Pancreas (tissue), 10 donors: ENCODE measurements at regions not wholly inside any gene's neighbourhood (a gene's known extent, or its start where the extent isn't known, plus 50 kb on each side); places are given as distances from the start of the nearest gene placed in this dataset.

Experiments used
- ATAC-seq, 4 donors: fragments of 200-7000 bp; cut with Tn5 transposase; one replicate each; pipeline versions ENCODE4 v1.8.0 to v1.9.1; 2020; ENCODE audit warnings: mild to moderate bottlenecking in 4 of 4, moderate library complexity in 4 of 4
- DNase-seq, 6 donors: peaks; one replicate each; pipeline ENCODE4 v3.0.0-alpha.2; 2020
- FAIRE-seq: peaks from 2 replicates; lab custom pipeline; 2012; peaks lifted over from hg19 to GRCh38; lab: Jason Lieb, UNC
- H3K27ac ChIP-seq, 4 donors: fragments of 200-600 bp; sonication (generic); 1 replicate in 3 of 4; 2 replicates in 1 of 4; pipeline versions ENCODE4 v1.5.0 to v1.8.0; 2020
- H3K27me3 ChIP-seq, 4 donors: fragments of 200-600 bp; one replicate each; pipeline ENCODE4 v1.8.0; 2021
- H3K36me3 ChIP-seq, 3 donors: fragments of 200-600 bp; sonication (generic) in 1 of 3; one replicate each; pipeline versions ENCODE4 v1.5.0 to v1.8.0; 2020 to 2021
- H3K4me1 ChIP-seq, 3 donors: fragments of 200-600 bp; one replicate each; pipeline ENCODE4 v1.8.0; 2021
- H3K4me3 ChIP-seq, 4 donors: fragments of 200-600 bp; sonication (generic) in 2 of 4; one replicate each; pipeline versions ENCODE4 v1.5.0 to v1.8.0; 2020 to 2021
- H3K9me3 ChIP-seq, 4 donors: fragments of 200-600 bp; one replicate each; pipeline ENCODE4 v1.8.0; 2021
- WGBS, 2 donors: extraction: QIAGEN DNeasy Blood & Tissue Kit; methylation state at CpG; one replicate each; pipeline ENCODE4 v1.1.7; 2013; 5-methylcytosine and 5-hydroxymethylcytosine counted together
- intact Hi-C, 3 donors: fragments of 100-400 bp; cut with DNase I; formaldehyde crosslinking; loops; one replicate each; pipeline versions ENCODE4 v1.11.1 to v1.14.2; 2022
- TF ChIP-seq, protein P1 (sequence below), 4 donors: fragments of 200-600 bp; sonication (generic) in 3 of 4; IDR thresholded peaks; one replicate each; pipeline versions ENCODE4 v1.5.0 to v1.8.0; 2021; ENCODE audit warnings: antibody characterized with exemption in 4 of 4
- donor health status: healthy with polysubstance abuse.
- donor health status: DM: no; HTN: no; CAD: no; lungs with moderate emphysema.
- donor health status: DM: no; HTN: no; CAD: no.
- donor health status: control.
- donor health status: control.
- donor health status: Bipolar disorder and iron deficiency.
- donor health status: DM: yes; HTN: yes; CAD: no.
- donor health status: DM: no; HTN: no; CAD: no.
- donor health status: DM: no; HTN: no; CAD: no.
- donor health status: DM: yes; HTN: yes; CAD: no.

DNA sequence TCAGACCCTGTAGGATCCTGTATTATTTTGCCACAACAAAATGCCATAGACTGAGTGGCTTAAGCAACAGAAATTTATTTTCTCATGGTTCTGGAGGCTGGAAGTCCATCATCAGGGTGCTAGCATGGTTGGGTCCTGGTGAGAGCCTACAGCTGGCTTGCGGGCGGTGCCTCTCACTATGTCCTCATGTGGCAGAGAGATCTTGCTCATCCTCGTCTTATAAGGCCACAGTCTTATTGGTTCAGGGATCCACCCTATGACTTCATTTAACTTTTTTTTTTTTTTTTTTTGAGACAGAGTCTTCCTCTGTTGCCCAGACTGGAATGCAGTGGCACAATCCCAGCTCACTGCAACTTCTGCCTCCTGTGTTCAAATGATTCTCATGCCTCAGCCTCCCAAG lies 90.9 kb downstream of the LSM5 start:
- H3K27me3 ChIP-seq = no peaks in the 10 kb centered on the region
- H3K36me3 ChIP-seq = no peaks in the 10 kb centered on the region
- TF ChIP-seq, protein P1, sequence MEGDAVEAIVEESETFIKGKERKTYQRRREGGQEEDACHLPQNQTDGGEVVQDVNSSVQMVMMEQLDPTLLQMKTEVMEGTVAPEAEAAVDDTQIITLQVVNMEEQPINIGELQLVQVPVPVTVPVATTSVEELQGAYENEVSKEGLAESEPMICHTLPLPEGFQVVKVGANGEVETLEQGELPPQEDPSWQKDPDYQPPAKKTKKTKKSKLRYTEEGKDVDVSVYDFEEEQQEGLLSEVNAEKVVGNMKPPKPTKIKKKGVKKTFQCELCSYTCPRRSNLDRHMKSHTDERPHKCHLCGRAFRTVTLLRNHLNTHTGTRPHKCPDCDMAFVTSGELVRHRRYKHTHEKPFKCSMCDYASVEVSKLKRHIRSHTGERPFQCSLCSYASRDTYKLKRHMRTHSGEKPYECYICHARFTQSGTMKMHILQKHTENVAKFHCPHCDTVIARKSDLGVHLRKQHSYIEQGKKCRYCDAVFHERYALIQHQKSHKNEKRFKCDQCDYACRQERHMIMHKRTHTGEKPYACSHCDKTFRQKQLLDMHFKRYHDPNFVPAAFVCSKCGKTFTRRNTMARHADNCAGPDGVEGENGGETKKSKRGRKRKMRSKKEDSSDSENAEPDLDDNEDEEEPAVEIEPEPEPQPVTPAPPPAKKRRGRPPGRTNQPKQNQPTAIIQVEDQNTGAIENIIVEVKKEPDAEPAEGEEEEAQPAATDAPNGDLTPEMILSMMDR (IDR thresholded peaks at IDR 0.05) = no peak
- no peaks in the 10 kb centered on the region for H3K4me1 ChIP-seq
- WGBS, 2 donors = 67% methylated on average over 3 of the region's 3 CpGs
- intact Hi-C loops = no loop called here
- FAIRE-seq (no peak), ATAC-seq (no peak), DNase-seq (no peak)
- H3K9me3 ChIP-seq = no peaks in the 10 kb centered on the region
- H3K27ac ChIP-seq = no peak overlapping the region
- no peak overlapping the region for H3K4me3 ChIP-seq

DNA sequence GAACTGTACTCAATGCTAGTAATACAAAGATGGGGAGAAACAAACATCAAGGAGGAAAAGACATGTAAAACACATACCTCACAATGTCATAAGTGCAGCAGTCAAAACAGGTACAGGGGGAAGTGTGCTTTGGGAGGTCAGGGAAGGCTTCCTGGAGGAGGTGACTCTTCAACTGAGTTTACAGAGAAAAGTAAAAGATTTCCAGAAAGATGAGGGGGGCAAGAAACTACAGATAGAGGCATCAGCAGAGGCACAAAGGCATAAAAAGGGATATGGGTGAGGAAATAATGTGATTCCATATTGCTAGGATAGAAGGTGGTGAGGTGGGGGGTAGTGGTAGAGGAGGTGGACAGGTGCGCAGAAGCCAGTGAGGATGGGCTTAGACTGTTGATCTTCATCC lies 95.0 kb downstream of the LSM5 start:
- 74 to 96% methylated on average over 1 of the region's 1 CpG for WGBS, 2 donors
- no peaks in the 10 kb centered on the region for H3K27me3 ChIP-seq
- H3K4me3 ChIP-seq = no peak overlapping the region
- no peaks in the 10 kb centered on the region for H3K4me1 ChIP-seq
- no peak overlapping the region for H3K27ac ChIP-seq
- intact Hi-C loops = no loop called here
- DNase-seq (no peak), FAIRE-seq (no peak), ATAC-seq (no peak)
- H3K9me3 ChIP-seq = no peaks in the 10 kb centered on the region
- H3K36me3 ChIP-seq = no peaks in the 10 kb centered on the region
- TF ChIP-seq, protein P1 (IDR thresholded peaks at IDR 0.05) = no peak

DNA sequence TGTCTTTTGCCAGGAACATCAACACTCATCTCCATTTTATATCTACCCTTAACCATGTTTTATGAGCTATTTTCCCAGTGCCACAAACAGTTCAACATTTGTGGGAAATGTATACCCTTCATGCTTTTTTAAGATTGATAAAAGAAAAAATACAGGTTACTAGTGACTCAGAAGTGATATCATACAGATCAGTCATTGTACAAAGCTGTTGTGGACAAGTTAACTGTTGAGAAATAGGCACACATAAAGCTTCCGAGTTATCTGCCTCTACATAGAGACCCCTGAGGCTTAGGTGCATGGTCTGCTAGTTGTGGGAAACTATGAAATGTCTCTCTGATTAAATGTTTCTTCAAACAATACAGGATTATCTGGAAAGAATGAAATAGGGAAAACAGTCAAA lies 96.3 kb downstream of the LSM5 start:
- intact Hi-C loops = no loop called here
- no peaks in the 10 kb centered on the region for H3K9me3 ChIP-seq
- H3K27ac ChIP-seq = no peak overlapping the region
- 40 to 50% methylated on average over 1 of the region's 1 CpG for WGBS, 2 donors
- no peak for DNase-seq
- H3K4me1 ChIP-seq = no peaks in the 10 kb centered on the region
- ATAC-seq = no peak
- no peak overlapping the region for H3K4me3 ChIP-seq
- H3K27me3 ChIP-seq = no peaks in the 10 kb centered on the region
- H3K36me3 ChIP-seq = no peaks in the 10 kb centered on the region
- TF ChIP-seq, protein P1 (IDR thresholded peaks at IDR 0.05) = no peak
- no peak for FAIRE-seq

DNA sequence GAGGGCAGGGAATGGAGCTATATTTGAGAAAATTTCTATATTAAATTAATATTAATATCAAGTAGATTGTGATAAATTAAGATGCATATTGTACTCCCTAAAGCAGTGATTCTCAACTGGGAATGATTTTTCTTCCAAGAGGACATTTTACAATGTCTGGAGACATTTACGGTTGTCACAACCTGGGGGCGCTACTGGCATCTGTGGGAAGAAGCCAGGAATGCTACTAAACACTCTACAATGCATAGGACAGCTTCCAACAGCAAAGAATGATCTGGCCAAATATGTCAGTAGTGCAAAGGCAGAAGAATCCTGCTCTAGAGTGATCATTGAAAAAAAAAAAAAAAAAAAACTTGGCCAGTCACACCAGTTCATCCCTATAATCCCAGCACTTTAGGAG lies 100.0 kb downstream of the LSM5 start:
- FAIRE-seq = no peak
- TF ChIP-seq, protein P1 (IDR thresholded peaks at IDR 0.05) = no peak
- no peaks in the 10 kb centered on the region for H3K36me3 ChIP-seq
- H3K4me1 ChIP-seq = no peaks in the 10 kb centered on the region
- H3K9me3 ChIP-seq = no peaks in the 10 kb centered on the region
- ATAC-seq = no peak
- no peaks in the 10 kb centered on the region for H3K27me3 ChIP-seq
- 13 to 26% methylated on average over 2 of the region's 2 CpGs for WGBS, 2 donors
- H3K4me3 ChIP-seq = no peak overlapping the region
- intact Hi-C loops = no loop called here
- H3K27ac ChIP-seq = no peak overlapping the region
- DNase-seq = no peak

DNA sequence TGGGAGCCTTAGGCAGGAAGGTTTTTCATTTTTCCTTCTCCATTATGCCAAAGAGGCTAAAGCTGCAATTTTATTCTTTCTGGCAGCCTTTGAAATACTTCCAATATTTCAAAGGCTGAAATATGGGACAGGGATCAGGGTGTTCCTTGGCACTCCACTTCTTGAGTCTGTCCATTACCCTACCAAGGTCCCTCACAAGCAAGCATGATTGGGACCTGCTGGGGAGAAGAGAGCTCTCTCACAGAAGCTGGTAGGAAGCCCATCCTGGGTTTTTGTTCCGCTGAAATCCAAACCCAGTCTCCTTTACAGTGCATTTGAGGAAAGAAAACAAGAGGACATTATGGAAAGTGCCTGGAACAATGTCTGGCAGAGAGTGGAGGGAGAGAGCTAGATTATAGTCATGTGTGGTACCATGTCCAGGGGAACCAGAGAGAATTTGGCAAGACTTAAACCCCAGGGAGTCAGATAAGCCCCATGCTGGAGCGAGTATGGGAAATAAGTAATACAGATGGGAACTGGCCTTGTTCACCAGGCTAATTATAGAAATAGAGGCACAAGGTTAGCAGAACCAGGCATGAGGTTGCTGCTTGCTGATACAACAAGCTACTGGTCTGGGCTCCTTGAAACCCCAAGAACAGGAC lies 104.7 kb downstream of the LSM5 start:
- WGBS, 2 donors = 68 to 82% methylated on average over 2 of the region's 2 CpGs
- Histone ChIP-seq H3K9me3 (no peaks in the 10 kb centered on the region), H3K27me3 (no peaks in the 10 kb centered on the region), H3K27ac (no peak overlapping the region), H3K36me3 (no peaks in the 10 kb centered on the region), H3K4me1 (no peaks in the 10 kb centered on the region), H3K4me3 (no peak overlapping the region)
- ATAC-seq = no peak
- TF ChIP-seq, protein P1 (IDR thresholded peaks at IDR 0.05) = no peak
- intact Hi-C loops = no loop called here
- no peak for DNase-seq
- no peak for FAIRE-seq
